GM19452 (cell line): ENCODE measurements at regions not wholly inside any gene's neighbourhood (a gene's known extent, or its start where the extent isn't known, plus 50 kb on each side); places are given as distances from the start of the nearest gene placed in this dataset.

ENCODE experiments used
- ATAC-seq: cut with Tn5 transposase; IDR thresholded peaks from one replicate; pipeline ENCODE4 v1.9.1; 2021; ENCODE audit not compliant: unreplicated experiment

DNA sequence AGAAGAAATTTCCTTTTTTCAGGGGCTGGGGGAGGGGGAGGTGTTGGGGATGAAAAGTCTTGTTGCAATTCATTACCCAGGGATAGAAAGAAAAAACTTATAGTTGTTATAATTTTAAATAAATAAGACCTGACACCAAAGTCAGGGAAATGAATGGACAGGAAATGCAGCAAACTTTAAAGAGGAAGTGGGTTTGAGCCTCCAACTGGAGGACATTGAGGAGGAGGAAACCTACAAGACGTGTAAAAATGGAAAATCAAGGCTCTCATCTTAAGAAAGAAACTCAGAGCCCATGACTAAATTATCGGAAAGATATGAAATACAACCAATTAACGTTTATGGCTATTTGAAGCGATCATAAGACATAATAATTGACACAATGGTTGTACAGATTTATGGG is 54.4 kb downstream of the NIBAN1 start:
- no peak for ATAC-seq

DNA sequence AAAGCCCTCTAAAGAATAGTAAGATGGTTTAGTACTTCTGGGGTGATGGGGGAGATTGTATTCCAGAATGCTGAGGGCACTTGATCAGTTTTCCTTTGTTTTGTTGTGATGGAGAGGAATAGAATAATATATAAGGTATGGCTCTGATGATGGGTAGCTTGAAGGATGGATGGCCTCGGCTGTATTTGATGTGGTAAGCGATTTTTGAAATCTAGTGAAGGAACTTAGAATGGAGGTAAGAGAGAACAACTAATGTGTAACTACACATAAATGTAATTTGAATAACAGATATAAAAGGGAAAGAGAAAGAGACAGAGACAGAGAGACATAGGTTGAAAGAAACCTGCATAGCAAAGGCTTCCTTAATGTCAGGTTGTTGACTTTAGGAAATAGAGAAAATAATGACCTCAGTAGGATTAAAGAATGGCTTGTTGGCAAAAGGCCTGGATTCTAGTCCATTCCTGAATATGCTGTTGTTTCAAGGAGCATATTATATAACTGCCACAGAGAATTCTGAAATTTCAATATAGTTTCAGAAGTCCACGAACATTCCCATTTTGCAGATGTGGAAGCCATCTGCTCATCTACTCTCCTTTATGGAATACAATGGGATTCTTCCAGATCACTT is 58.7 kb downstream of the NIBAN1 start:
- no peak for ATAC-seq

DNA sequence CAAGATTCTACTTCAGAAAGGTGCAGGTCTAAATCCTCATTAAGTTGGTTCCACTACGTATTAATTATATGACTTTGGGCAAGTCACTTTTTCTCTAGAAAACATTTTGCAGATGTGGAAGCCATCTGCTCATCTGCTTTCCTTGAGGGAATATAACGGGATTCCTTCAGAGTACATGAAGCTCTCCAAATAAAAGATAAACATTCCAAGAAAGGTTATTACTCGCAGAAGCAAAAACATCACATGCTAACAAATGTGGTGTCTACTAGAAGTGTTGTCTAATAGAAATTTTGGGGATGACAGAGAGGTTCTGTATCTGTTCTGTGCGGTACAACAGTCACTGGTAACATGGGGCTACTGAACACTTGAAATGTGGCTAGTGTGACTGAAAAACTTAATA is 60.2 kb downstream of the NIBAN1 start:
- no peak for ATAC-seq

DNA sequence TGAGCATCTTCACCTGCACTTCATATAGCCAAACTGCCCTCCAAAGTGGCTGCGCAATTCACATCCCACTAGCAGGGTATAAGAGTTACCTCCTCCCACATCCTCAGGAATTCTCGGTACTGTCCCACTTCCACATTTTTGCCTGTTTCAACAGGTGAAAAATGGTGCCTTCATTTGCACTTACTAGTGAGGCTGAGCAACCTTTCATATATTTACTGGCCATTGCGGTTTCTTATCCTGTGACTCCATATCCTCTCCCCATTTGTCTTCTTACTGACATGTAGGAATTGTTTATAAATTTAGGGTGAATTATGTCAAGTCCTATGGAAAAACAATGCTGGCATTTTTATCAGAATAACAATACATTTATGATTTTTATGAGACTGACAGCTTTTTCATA is 61.9 kb downstream of the NIBAN1 start:
- ATAC-seq, result no peak

DNA sequence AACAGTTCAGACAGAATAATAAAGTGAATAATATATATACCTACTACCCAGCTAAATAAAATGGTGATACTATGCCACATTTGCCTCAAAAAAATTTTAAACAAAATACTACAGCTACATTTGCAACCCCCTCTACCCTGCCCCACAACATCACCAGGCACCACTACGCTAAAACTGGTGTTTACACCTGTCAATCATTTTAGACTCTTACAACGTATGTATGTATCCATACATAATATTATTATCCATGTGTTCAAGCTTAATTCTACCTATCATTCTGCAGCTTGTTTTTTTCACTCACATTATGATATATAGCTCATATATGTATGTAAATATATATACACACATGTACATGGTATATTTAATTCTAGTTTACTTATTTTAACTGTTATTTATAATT is 62.5 kb downstream of the NIBAN1 start:
- no peak for ATAC-seq

DNA sequence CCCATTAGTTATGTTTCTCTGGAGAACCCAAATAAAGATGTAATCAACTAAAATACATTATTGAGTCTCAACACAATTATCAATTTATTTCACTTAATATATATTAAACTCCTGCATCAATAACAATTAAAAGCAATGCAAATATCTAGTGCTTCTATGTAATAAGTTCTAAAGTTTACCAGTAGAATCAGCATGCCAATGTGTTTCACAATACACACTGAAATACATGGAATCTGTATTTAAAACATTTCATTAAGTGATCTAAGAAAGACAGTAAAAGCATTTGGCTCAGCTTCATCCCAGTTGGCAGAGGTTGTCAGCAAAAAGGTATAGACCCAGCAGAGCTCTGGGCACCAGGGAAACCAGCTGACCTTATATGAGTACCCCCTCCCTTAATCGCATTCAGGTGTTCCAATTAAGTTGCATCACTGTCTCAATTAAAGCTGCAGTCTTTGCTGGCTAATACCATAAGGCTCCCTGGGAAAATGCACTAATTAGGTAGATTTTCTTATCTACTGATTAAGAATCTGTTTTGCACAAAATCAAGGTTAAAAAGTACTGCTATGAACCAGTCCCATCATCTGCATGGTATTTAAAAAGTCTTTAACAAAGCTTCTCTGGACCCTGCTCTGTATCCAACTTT is 63.1 kb downstream of the NIBAN1 start:
- no peak for ATAC-seq

DNA sequence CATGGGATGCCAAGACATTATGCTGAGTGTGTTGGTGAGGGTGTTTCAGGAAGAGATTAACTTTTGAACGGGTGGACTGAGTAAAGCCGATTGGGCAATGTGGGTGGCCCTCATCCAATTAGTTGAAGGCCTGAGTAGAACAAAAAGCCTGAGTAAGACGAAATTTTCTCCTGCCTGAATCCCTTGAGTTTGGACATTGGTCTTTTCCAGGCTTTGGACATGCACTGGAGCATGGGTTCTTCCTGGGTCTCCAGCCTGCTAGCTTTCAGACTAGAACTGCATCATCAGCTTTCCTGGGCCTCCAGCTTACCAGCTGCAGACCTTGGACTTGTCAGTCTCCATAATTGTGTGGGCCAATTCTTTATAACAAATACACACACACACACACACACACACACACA is 63.6 kb downstream of the NIBAN1 start:
- ATAC-seq, result no peak

DNA sequence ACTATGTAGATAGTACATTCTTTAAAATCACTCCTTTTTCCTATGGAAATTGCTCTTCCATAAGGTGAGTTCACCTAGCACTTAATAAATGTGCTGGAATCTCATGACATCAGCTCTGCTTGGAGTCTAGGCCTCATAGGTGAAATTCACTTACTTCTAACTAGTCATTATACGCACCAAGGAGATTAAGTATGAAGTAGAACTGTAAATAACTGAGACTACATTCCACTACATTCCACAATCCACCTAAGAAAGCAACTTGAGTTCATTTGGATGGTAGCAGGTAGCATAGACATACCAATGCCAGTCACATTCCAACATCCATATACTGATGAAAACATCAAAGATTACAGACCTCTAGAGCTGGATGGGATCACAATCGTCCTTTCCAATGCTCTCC is 64.3 kb downstream of the NIBAN1 start:
- no peak for ATAC-seq

DNA sequence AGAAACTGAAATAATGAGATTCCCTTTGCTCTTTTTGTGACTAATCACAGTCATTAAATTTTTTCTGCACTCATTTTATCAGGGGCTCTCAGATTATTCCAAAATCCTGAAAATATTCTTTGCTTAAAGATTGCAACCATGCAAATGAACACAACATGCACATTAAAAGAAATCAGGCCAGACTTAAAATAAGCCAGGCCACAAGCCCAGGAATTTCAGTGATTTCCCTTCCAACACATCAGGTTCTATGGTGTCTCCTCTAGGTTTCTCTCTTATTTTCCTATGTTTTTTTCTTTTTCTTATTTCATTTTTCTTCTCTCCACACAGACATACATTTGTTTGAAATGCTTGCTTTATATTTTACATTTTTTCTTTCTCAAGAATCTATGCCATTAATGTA is 65.3 kb downstream of the NIBAN1 start:
- no peak for ATAC-seq

DNA sequence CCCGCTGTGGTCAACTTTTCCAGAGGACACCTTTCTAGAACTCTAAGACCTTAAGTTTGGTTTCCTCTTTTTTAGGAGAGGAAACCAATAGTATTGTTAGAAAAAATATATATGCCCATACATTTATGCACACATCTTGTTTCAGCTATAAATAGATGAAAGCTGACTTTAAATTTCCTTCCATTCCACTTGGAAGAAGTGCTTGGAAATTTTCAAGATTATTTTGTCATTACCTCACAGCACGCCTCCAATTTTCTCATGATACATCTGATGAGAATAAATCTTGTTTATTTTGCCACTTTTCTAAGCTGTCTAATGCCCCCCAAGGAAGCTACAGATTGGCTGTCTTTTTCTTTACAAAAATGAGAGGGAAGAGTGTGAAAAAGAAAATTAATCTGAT is 65.8 kb downstream of the NIBAN1 start:
- no peak for ATAC-seq

DNA sequence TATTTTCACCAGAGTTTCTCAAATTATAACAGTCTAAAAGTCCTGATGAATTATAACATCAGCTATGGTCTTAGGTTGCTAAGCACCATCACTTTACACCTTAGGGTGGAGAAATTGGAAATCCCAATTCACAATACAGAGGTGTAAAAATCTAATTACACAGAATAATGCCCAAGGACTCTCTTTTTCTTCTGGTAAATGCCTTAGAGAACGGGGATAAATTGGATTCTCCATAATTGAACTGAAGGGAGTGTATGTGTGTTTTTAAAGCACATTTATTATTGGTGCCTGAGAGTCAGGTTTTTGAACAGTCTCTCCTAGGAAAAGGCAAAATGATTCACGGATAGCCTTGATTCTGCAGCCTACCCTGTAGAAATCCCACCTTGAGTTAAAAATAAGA is 66.8 kb downstream of the NIBAN1 start:
- ATAC-seq, result no peak

DNA sequence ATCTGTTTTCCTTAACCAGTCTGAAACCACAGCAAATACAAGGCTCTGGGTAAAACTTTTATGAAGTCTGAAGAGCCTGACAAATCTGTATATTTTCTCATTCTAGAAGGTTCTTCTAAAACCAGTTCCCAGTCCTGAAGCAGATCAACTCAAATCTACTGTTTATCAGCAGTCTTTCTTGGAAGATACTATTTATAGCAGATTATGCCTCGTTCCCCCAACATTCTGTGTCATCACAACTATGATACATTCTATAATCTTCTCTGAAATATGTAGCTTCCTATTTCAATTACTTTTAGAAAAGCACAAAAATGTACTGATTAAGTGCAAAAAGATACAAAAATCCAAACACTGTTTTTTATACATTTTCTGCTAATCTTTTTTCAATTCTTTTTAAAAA is 67.5 kb downstream of the NIBAN1 start:
- ATAC-seq, result no peak

DNA sequence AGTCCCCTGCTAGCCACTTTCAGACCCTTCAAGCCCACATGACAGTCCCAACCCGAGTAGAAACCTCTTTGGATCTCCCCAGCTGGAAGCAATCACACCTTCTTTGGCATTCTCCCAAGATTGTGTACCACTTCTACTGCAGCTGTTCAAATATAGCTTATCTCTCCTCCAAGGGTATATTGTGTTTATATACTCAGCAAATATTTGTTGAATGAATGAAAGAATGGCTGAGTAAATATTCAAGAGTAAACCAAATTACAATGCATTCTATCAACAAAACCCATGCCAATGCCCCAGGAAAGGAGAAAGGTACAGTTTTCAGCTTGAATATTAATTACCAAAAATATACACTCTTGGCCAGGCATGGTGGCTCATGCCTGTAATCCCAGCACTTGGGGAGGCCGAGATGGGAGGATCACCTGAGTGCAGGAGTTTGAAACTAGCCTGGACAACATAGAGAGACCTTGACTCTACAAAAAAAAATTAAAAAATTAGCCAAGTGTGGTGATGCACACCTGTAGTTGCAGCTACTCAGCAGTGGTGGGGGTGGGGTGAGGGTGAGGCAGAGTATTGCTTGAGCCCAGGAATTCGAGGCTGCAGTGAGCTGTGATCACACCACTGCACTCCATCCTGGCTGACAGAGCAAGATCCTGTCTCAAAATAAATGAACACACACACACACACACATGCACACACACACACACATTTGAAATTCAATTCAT is 68.5 kb downstream of the NIBAN1 start:
- ATAC-seq, result no peak

DNA sequence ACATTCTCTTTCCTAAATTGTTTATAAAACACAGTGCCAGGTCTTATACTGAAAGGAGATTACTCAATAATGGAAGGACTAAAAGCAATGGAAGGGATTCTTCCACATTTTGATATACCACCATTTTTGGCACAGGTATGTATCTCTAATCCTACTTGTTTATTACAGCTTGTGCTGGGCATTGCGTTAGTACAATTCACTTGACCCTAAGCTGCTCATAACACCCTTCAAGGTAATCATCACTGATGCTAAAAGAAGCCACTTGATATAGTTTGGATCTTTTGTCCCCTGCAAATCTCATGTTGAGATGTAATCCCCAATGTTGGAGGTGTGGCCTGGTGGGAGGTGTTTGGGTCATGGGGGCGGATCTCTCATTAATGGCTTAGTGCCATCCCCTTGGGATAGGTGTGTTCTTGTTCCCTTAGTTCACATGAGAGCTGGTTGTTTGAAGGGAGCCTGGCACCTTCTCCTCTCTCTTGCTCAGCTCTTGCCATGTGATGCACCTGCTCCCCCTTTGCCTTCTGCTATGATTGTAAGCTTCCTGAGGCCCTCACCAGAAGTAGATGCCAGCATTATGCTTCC is 71.1 kb downstream of the NIBAN1 start:
- no peak for ATAC-seq

DNA sequence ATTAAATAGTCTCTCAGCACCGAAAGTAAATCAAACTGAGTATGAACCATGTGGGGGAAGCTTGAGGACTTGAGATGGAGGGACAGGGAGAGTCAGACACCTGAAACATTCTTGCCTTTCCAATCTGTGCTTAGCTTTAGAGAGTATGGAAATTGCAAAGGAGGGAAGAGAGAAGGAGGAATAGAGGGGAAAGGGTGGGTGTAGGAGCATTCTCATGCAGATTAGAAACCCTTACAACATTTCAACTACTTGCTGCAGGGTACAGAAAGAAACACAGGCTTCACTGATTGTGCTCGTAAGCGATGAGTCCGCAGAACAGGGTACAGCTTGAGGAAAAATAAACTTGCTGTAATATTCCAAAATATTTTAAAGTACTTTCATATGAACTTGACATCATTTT is 73.8 kb downstream of the NIBAN1 start:
- no peak for ATAC-seq

DNA sequence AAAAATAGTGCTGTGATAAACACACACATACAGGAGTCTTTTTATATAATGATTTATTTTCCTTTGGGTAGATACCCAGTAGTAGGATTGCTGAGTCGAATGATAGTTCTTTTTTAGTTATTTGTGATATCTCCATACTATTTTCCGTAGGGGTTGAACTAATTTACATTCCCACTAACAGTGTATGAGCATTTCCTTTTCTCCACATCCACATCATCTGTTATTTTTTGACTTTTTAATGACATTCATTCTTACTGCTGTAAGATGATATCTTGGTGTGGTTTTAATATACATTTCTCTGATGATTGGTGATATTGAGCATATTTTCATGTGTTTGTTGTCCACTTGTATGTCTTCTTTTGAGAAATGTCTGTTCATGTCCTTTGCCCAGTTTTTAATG is 78.3 kb downstream of the NIBAN1 start:
- ATAC-seq, result no peak

DNA sequence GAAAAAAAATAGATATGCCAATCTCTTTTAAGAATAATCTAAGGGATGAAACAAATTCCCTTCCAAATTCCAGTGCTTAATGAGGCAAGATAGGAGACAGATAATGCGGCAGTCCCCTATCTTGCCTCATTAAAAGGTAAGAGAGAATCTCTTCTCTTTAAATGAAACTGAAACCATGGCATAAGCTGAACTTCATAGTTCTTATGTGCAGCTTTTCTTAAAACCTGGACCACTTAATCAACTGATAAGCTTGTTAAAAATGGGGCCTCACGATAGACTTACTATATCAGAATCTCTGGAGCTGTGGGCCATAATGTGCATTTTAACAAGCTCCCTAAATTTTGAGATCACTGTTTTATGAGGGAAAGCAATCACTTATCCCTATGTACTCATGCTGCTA is 79.2 kb downstream of the NIBAN1 start:
- ATAC-seq, result no peak

DNA sequence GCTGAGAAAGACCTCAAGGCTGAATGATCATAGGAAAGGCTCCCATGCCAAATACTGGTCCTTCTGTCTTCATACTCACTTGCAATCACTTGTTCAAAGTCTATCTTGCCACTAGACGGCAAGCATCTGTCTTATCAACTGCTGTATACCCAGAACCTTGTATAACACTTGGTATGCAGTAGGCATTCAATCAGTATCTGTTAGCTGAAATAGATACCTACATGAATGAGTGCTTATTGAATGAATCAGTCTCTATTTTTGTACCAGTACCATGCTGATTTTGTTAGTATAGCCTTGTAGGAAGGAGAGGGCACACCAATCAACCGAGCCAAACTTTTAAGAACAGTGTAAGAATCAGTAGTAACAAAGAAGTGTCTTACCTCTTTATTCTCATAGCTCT is 80.6 kb downstream of the NIBAN1 start:
- ATAC-seq, result no peak

DNA sequence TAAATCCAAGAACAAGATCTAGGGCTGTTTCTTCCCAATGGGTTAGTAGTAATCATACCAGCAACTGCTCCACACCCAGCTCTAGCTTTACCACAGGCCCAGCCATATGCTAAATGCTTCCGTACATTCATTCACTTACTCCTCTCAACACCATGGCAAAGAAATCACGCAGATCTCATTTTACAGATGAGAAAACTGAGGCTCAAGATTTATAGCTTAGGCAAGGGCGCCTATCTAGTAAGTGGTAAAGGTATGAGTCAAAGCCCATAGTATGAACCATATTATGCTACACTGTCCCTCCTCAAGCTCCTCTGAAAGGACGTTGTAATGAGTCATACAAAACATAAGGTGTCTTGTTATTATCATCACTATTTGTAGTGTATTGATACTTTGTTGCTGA is 82.2 kb downstream of the NIBAN1 start:
- ATAC-seq, result peak; percentile 86

DNA sequence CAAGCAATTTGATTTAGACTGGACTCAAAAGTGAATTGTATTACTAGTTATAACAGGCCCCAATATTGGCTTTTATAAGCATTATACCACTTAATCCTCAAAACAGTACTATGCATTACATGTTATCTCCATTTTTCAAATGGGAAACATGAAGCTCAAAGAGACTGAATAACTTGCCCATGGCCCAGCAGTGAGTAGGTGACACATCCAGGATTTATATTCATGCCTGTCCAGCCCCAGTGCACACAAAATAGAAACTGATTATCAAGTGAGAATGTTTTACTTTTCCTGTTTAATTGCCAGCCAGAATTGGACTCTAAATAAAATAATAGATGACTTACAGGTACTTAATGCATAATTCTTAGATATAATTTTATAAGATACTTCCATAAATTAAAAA is 82.9 kb downstream of the NIBAN1 start:
- ATAC-seq, result no peak

DNA sequence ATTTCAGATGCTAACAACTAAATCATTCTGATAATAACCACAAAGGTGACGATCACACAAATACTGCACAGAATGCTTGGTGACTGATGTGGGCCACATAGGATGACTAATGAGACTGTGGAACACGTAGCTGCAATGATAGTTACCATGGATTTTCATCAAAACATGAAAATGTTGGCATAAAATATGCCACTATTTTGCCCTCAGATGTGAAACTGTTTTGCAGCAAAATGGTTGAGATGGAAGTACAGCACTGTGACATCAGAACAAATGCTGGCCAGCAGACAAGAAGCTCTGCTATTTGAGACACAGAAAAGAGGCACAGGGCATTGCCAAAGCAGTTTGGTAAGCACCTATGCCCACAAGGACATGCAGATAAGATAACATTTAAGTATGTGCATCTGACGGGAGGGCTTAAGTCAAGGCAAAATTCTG is 83.8 kb downstream of the NIBAN1 start:
- ATAC-seq, result no peak

DNA sequence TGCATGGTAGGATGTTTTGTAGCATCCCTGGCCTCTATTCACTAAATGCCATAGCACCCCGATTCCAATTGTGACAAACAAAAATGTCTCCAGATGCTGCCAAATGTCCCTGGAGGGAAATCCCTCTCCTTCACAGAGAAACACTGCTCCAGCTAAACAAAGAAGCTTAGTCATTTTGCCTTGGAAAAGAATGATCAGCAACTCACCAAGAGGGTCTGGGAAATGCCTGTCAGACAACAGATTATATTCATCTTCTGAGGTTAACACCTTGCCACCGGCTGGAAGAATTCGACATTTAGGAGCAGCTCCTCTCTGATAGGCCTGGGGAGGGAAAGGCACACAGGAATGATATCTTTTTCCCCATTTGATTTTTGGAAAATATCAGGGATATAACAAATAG is 84.4 kb downstream of the NIBAN1 start:
- no peak for ATAC-seq
